Testis (tissue), 2 donors: ENCODE measurements at regions not wholly inside any gene's neighbourhood (a gene's known extent, or its start where the extent isn't known, plus 50 kb on each side); places are given as distances from the start of the nearest gene placed in this dataset.

Source experiments
- DNase-seq: peaks from one replicate; pipeline ENCODE4 v3.0.0-alpha.2; 2019
- H3K27ac ChIP-seq, 2 donors: fragments of 200-600 bp; sonication (generic); one replicate each; pipeline ENCODE4 v1.5.1; 2019
- H3K27me3 ChIP-seq: fragments of 200-600 bp; sonication (generic); one replicate; pipeline ENCODE4 v1.5.1; 2019
- H3K36me3 ChIP-seq: fragments of 200-600 bp; sonication (generic); one replicate; pipeline ENCODE4 v1.5.1; 2017; ENCODE audit warnings: low read depth; ENCODE audit errors: missing control alignments
- H3K4me1 ChIP-seq: fragments of 200-600 bp; sonication (generic); one replicate; pipeline ENCODE4 v1.5.1; 2019
- H3K4me3 ChIP-seq, 2 donors: fragments of 200-600 bp; sonication (generic); one replicate each; pipeline ENCODE4 v1.5.1; 2017 to 2019
- H3K9me3 ChIP-seq: fragments of 200-600 bp; sonication (generic); one replicate; pipeline ENCODE4 v1.5.1; 2017
- CTCF ChIP-seq, 3 experiments: fragments of 450-650 bp in 2 of 3; fragments of 200-600 bp in 1 of 3; sonication (generic) in 1 of 3; IDR thresholded peaks; one replicate each; pipeline ENCODE4 v1.5.1; 2016 to 2019; ENCODE audit warnings: antibody characterized with exemption in 3 of 3, mild to moderate bottlenecking in 2 of 3, moderate library complexity in 1 of 3
- POLR2A ChIP-seq: fragments of 450-650 bp; IDR thresholded peaks from one replicate; pipeline ENCODE4 v1.6.1; 2017; ENCODE audit warnings: antibody characterized with exemption, mild to moderate bottlenecking, moderate library complexity
- WGBS, 2 donors: methylation state at CpG; one replicate each; pipeline ENCODE4 v1.1.5; 2018; 5-methylcytosine and 5-hydroxymethylcytosine counted together
- intact Hi-C: fragments of 100-400 bp; cut with DNase I; formaldehyde crosslinking; loops from one replicate; pipeline ENCODE4 v1.15.1; 2023; ENCODE audit warnings: low total_unique reads

GRCh38 chr5:57834829-57835608 lies 352.4 kb upstream of the ACTBL2 start:
- Histone ChIP-seq H3K27me3 (no peaks in the 10 kb centered on the region), H3K27ac (no peak overlapping the region), H3K9me3 (no peaks in the 10 kb centered on the region), H3K4me1 (no peaks in the 10 kb centered on the region), H3K36me3 (no peaks in the 10 kb centered on the region), H3K4me3 (no peak overlapping the region)
- 76 to 81% methylated on average over 6 of the region's 6 CpGs for WGBS, 2 donors
- TF ChIP-seq POLR2A = no peak
- no peak for TF ChIP-seq CTCF (IDR thresholded peaks at IDR 0.05)
- DNase-seq = no peak
- intact Hi-C loops = no loop called here

GRCh38 chr5:57833489-57833888 lies 350.9 kb upstream of the ACTBL2 start:
- WGBS, 2 donors = 90% methylated on average over 4 of the region's 4 CpGs

GRCh38 chr5:57832875-57833274 lies 350.3 kb upstream of the ACTBL2 start:
- H3K27me3 ChIP-seq = no peaks in the 10 kb centered on the region
- H3K27ac ChIP-seq = no peak overlapping the region
- WGBS, 2 donors = 65 to 85% methylated on average over 2 of the region's 2 CpGs
- intact Hi-C loops = no loop called here
- no peaks in the 10 kb centered on the region for H3K4me1 ChIP-seq
- H3K36me3 ChIP-seq = no peaks in the 10 kb centered on the region
- TF ChIP-seq CTCF (IDR thresholded peaks at IDR 0.05) (no peak), POLR2A (no peak)
- H3K4me3 ChIP-seq = no peak overlapping the region
- H3K9me3 ChIP-seq = no peaks in the 10 kb centered on the region
- no peak for DNase-seq

More at GRCh38 chr5:57833489-57833888, 350.9 kb upstream of the ACTBL2 start:
- no peak for TF ChIP-seq POLR2A
- TF ChIP-seq CTCF (IDR thresholded peaks at IDR 0.05) = no peak
- Histone ChIP-seq H3K36me3 (no peaks in the 10 kb centered on the region), H3K27ac (no peak overlapping the region), H3K4me1 (no peaks in the 10 kb centered on the region), H3K4me3 (no peak overlapping the region), H3K27me3 (no peaks in the 10 kb centered on the region), H3K9me3 (no peaks in the 10 kb centered on the region)
- intact Hi-C loops = no loop called here
- no peak for DNase-seq

- H3K4me1 ChIP-seq = no peaks in the 10 kb centered on the region
- no peak for TF ChIP-seq CTCF (IDR thresholded peaks at IDR 0.05)
- no peak for TF ChIP-seq POLR2A
- intact Hi-C loops = no loop called here
- no peaks in the 10 kb centered on the region for H3K27me3 ChIP-seq
- no peak overlapping the region for H3K27ac ChIP-seq
- WGBS, 2 donors = 93 to 100% methylated on average over 2 of the region's 2 CpGs
- H3K36me3 ChIP-seq = no peaks in the 10 kb centered on the region
- no peak overlapping the region for H3K4me3 ChIP-seq
- DNase-seq = no peak
- no peaks in the 10 kb centered on the region for H3K9me3 ChIP-seq
Observed at GRCh38 chr5:57831932-57832331, 349.3 kb upstream of the ACTBL2 start.

GRCh38 chr5:57831090-57831489 lies 348.5 kb upstream of the ACTBL2 start:
- no peaks in the 10 kb centered on the region for H3K4me1 ChIP-seq
- H3K4me3 ChIP-seq = no peak overlapping the region
- H3K27ac ChIP-seq = no peak overlapping the region
- H3K9me3 ChIP-seq = no peaks in the 10 kb centered on the region
- intact Hi-C loops = no loop called here
- DNase-seq = no peak
- H3K27me3 ChIP-seq = no peaks in the 10 kb centered on the region
- H3K36me3 ChIP-seq = no peaks in the 10 kb centered on the region
- TF ChIP-seq POLR2A (no peak), CTCF (IDR thresholded peaks at IDR 0.05) (no peak)
